ENCODE measurements at regions not wholly inside any gene's neighbourhood (a gene's known extent, or its start where the extent isn't known, plus 50 kb on each side); places are given as distances from the start of the nearest gene placed in this dataset.
A peak's percentile ranks its signal among the peaks of the same experiment; 100 is the strongest.

- no peak for TF ChIP-seq CTCF (conservative IDR thresholded peaks at IDR 0.05 in 1 of 2, IDR thresholded peaks at IDR 0.05 in 1 of 2; ENCODE audit: low read depth in 1 of 2, low read length in 2 of 2)
- no peak for TF ChIP-seq EZH2 (IDR thresholded peaks at IDR 0.05; ENCODE audit: low read length, missing control alignments)
- H3K4me2 ChIP-seq (ENCODE audit: extremely low read depth, insufficient read depth, low read length) = no peak overlapping the region
- H3K9me3 ChIP-seq (ENCODE audit: control insufficient read depth, insufficient read depth, low read depth, low read length) = no peaks in the 10 kb centered on the region
- peaks cover under 1% of the 10 kb centered on the region for H3K27me3 ChIP-seq (ENCODE audit: control insufficient read depth, insufficient read depth, low read length)
- DNase-seq (ENCODE audit: low read depth in 2 of 2) = peak; percentile 70 to 73
- no peak overlapping the region for H3K4me3 ChIP-seq (replicated peaks in 1 of 4; ENCODE audit: control extremely low read depth in 1 of 4, insufficient read depth in 1 of 4, low read depth in 3 of 4, low read length in 4 of 4)
- no peak overlapping the region for H3K27ac ChIP-seq (ENCODE audit: insufficient read depth, low read length)
- peaks cover 16% of the 10 kb centered on the region for H3K4me1 ChIP-seq (ENCODE audit: control insufficient read depth, extremely low read depth, insufficient read depth, low read length)
- no peak overlapping the region for H2AFZ ChIP-seq (ENCODE audit: low read length)
- no peaks in the 10 kb centered on the region for H3K79me2 ChIP-seq (ENCODE audit: control insufficient read depth, insufficient read depth, low read length)
- no peaks in the 10 kb centered on the region for H3K36me3 ChIP-seq (ENCODE audit: control insufficient read depth, insufficient read depth, low read length)
- H4K20me1 ChIP-seq (ENCODE audit: control insufficient read depth, extremely low read depth, insufficient read depth, low read length) = no peaks in the 10 kb centered on the region
- no peak overlapping the region for H3K9ac ChIP-seq (ENCODE audit: insufficient read depth, low read length)
Measured at GRCh38 chrX:68941385-68941952, 112.6 kb downstream of the EFNB1 start.

DNA sequence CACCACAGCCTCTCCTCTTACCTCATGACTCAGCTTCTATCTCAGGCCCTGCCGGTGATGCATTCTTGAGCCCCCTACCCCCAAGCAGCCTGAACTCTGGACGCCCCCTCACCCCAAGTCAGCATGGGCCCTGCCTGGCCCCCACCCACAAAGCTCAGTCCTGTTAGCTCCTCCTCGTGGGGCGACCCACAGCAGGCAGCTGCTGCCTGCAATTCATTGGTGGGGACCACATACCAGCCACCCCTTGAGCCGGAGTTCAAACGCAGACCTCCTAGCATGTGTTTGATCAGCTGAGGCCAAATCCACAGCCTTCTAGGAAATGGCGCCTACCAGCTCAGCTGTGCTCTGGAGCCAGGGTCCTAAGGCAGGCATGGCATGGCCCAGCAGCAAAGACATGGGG, 111.8 kb downstream of the EFNB1 start:
- Histone ChIP-seq H3K9ac (ENCODE audit: insufficient read depth, low read length) (no peak overlapping the region), H2AFZ (ENCODE audit: low read length) (no peak overlapping the region), H3K4me3 (replicated peaks in 1 of 4; ENCODE audit: control extremely low read depth in 1 of 4, insufficient read depth in 1 of 4, low read depth in 3 of 4, low read length in 4 of 4) (no peak overlapping the region), H3K9me3 (ENCODE audit: control insufficient read depth, insufficient read depth, low read depth, low read length) (no peaks in the 10 kb centered on the region), H3K27ac (ENCODE audit: insufficient read depth, low read length) (no peak overlapping the region), H3K36me3 (ENCODE audit: control insufficient read depth, insufficient read depth, low read length) (no peaks in the 10 kb centered on the region), H3K4me1 (ENCODE audit: control insufficient read depth, extremely low read depth, insufficient read depth, low read length) (peaks cover 18% of the 10 kb centered on the region), H4K20me1 (ENCODE audit: control insufficient read depth, extremely low read depth, insufficient read depth, low read length) (no peaks in the 10 kb centered on the region), H3K79me2 (ENCODE audit: control insufficient read depth, insufficient read depth, low read length) (no peaks in the 10 kb centered on the region), H3K4me2 (ENCODE audit: extremely low read depth, insufficient read depth, low read length) (no peak overlapping the region), H3K27me3 (ENCODE audit: control insufficient read depth, insufficient read depth, low read length) (no peaks in the 10 kb centered on the region)
- no peak for TF ChIP-seq EZH2 (IDR thresholded peaks at IDR 0.05; ENCODE audit: low read length, missing control alignments)
- no peak for TF ChIP-seq CTCF (conservative IDR thresholded peaks at IDR 0.05 in 1 of 2, IDR thresholded peaks at IDR 0.05 in 1 of 2; ENCODE audit: low read depth in 1 of 2, low read length in 2 of 2)
- peak in 1 of 2 donors; percentile 34 for DNase-seq (ENCODE audit: low read depth in 2 of 2)

DNA sequence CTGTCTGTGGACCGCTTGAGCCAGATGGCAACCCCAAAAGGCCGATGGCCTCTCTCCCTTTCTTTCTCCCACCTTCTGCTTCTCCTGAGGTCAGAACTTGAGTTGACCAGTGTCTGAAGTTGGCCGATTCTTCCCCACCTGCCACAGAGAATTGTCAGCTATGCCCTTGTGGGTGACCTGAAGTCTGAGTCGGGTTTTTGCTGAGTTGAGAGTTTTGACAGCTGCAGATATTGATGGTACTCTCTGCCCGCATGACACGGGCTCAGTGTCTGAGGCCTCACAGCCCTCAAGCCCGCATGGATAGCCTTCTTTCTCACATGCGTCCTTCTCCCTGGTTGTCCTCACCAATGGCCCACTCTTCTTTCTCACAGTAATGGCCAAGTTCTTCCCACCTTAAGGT, 111.0 kb downstream of the EFNB1 start:
- no peaks in the 10 kb centered on the region for H4K20me1 ChIP-seq (ENCODE audit: control insufficient read depth, extremely low read depth, insufficient read depth, low read length)
- H3K4me3 ChIP-seq (replicated peaks in 1 of 4; ENCODE audit: control extremely low read depth in 1 of 4, insufficient read depth in 1 of 4, low read depth in 3 of 4, low read length in 4 of 4) = no peak overlapping the region
- no peak overlapping the region for H3K27ac ChIP-seq (ENCODE audit: insufficient read depth, low read length)
- TF ChIP-seq EZH2 (IDR thresholded peaks at IDR 0.05; ENCODE audit: low read length, missing control alignments) (no peak), CTCF (conservative IDR thresholded peaks at IDR 0.05 in 1 of 2, IDR thresholded peaks at IDR 0.05 in 1 of 2; ENCODE audit: low read depth in 1 of 2, low read length in 2 of 2) (no peak)
- H2AFZ ChIP-seq (ENCODE audit: low read length) = no peak overlapping the region
- H3K9ac ChIP-seq (ENCODE audit: insufficient read depth, low read length) = no peak overlapping the region
- H3K79me2 ChIP-seq (ENCODE audit: control insufficient read depth, insufficient read depth, low read length) = no peaks in the 10 kb centered on the region
- no peaks in the 10 kb centered on the region for H3K9me3 ChIP-seq (ENCODE audit: control insufficient read depth, insufficient read depth, low read depth, low read length)
- H3K27me3 ChIP-seq (ENCODE audit: control insufficient read depth, insufficient read depth, low read length) = no peaks in the 10 kb centered on the region
- H3K36me3 ChIP-seq (ENCODE audit: control insufficient read depth, insufficient read depth, low read length) = no peaks in the 10 kb centered on the region
- DNase-seq (ENCODE audit: low read depth in 2 of 2) = no peak
- H3K4me1 ChIP-seq (ENCODE audit: control insufficient read depth, extremely low read depth, insufficient read depth, low read length) = peaks cover 14% of the 10 kb centered on the region
- no peak overlapping the region for H3K4me2 ChIP-seq (ENCODE audit: extremely low read depth, insufficient read depth, low read length)
